Prostate gland (tissue), 2 donors: ENCODE measurements at regions not wholly inside any gene's neighbourhood (a gene's known extent, or its start where the extent isn't known, plus 50 kb on each side); places are given as distances from the start of the nearest gene placed in this dataset.

ENCODE experiments used
- DNase-seq: peaks from one replicate; pipeline ENCODE4 v3.0.0-alpha.2; 2019; ENCODE audit warnings: low spot score
- H3K27ac ChIP-seq, 2 donors: fragments of 200-600 bp; sonication (generic); 2 replicates each; pipeline ENCODE4 v1.5.1; 2017 to 2019
- H3K27me3 ChIP-seq: fragments of 200-600 bp; sonication (generic); replicated peaks from 2 replicates; pipeline ENCODE4 v1.5.1; 2019; ENCODE audit not compliant: insufficient read depth
- H3K36me3 ChIP-seq, 2 donors: fragments of 200-600 bp; sonication (generic); 1 replicate in 1 of 2; 2 replicates in 1 of 2; pipeline versions ENCODE4 v1.5.1 to v1.8.1; 2017 to 2019
- H3K4me1 ChIP-seq: fragments of 200-600 bp; sonication (generic); replicated peaks from 2 replicates; pipeline ENCODE4 v1.5.1; 2019
- H3K4me3 ChIP-seq, 2 donors: fragments of 200-600 bp; sonication (generic); 2 replicates each; pipeline ENCODE4 v1.5.1; 2017 to 2019
- H3K9me3 ChIP-seq: fragments of 200-600 bp; sonication (generic); 2 replicates; pipeline ENCODE4 v1.5.1; 2017
- POLR2A ChIP-seq: fragments of 450-650 bp; IDR thresholded peaks from one replicate; pipeline ENCODE4 v1.6.1; 2016; ENCODE audit warnings: antibody characterized with exemption, mild to moderate bottlenecking
- POLR2AphosphoS5 ChIP-seq: sonication (generic); formaldehyde crosslinking; IDR thresholded peaks from one replicate; pipeline ENCODE4 v1.6.1; 2017; ENCODE audit warnings: antibody characterized with exemption
- WGBS: methylation state at CpG from one replicate; pipeline ENCODE4 v1.1.5; 2018; 5-methylcytosine and 5-hydroxymethylcytosine counted together
- intact Hi-C: fragments of 100-400 bp; cut with DNase I; formaldehyde crosslinking; loops from one replicate; pipeline ENCODE4 v1.14.2; 2022
- TF ChIP-seq, protein P1 (sequence below), 4 experiments: fragments of 200-600 bp in 2 of 4; fragments of 450-650 bp in 2 of 4; sonication (generic) in 2 of 4; IDR thresholded peaks; 1 replicate in 3 of 4; 2 replicates in 1 of 4; pipeline ENCODE4 v1.5.1; 2016 to 2019; ENCODE audit warnings: antibody characterized with exemption in 4 of 4, mild to moderate bottlenecking in 2 of 4, moderate library complexity in 2 of 4

DNA sequence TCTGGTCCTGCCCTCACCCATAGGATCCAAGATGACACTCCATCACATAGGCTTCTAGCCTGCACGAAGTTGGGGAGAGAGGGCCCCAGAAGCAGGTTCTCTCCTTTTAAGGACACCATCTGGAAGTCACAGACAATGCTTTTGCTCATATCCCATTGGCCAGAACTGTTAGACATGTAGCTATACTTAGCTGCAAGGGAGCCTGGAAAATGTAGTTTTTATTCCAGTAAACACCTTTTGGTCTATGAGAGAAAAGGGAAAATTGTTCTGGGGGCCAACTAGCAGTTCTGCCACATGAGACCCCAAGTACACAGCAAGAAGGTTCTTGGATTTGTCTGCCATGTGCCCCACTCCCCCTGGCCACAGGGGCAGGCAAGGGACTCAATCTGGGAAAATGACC, 206.1 kb downstream of the ZFP36L2 start:
- Histone ChIP-seq H3K4me1 (no peaks in the 10 kb centered on the region), H3K4me3 (no peak overlapping the region), H3K9me3 (no peaks in the 10 kb centered on the region), H3K27me3 (no peaks in the 10 kb centered on the region), H3K27ac (no peak overlapping the region), H3K36me3 (no peaks in the 10 kb centered on the region)
- intact Hi-C loops, result loop anchor here (5.0 kb wide), 2 partner anchors 43 to 467 kb away; no protein-coding TSS in a partner anchor
- TF ChIP-seq POLR2A, result no peak
- TF ChIP-seq, protein P1, sequence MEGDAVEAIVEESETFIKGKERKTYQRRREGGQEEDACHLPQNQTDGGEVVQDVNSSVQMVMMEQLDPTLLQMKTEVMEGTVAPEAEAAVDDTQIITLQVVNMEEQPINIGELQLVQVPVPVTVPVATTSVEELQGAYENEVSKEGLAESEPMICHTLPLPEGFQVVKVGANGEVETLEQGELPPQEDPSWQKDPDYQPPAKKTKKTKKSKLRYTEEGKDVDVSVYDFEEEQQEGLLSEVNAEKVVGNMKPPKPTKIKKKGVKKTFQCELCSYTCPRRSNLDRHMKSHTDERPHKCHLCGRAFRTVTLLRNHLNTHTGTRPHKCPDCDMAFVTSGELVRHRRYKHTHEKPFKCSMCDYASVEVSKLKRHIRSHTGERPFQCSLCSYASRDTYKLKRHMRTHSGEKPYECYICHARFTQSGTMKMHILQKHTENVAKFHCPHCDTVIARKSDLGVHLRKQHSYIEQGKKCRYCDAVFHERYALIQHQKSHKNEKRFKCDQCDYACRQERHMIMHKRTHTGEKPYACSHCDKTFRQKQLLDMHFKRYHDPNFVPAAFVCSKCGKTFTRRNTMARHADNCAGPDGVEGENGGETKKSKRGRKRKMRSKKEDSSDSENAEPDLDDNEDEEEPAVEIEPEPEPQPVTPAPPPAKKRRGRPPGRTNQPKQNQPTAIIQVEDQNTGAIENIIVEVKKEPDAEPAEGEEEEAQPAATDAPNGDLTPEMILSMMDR (IDR thresholded peaks at IDR 0.05), result no peak
- no peak for TF ChIP-seq POLR2AphosphoS5
- WGBS, result 83% methylated on average over 1 of the region's 1 CpG
- DNase-seq, result no peak

DNA sequence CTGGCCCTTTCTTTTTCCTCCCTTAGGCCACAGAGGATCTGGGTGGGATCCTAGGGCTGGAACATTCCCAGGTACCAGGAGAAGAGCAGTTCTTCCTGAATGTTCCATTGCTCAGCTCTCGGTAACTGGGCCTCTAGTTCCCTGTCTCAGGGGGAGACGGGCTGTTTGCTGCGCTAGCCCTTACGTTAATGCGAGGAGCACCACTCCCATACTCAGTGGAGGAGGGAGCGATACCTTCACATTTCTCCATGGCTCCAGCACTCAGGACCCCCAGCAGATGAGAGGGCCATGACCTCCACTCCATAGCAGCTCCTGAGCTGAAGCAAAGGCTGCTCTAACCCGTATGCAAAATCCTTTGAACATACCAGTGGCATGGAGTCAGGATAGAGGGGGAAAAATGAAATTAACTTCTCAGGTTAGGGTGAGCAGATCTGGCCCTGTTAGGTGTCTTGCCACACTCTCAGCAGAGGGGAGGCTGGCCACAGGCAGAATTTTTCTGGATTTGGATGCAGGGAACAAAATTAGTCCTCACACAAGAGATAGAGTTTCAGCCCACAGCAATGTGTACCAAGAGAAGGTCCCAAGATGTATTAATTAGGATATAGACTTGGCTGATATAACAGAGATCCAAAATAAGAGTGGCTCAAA, 206.7 kb downstream of the ZFP36L2 start:
- H3K27ac ChIP-seq, result no peak overlapping the region
- no peaks in the 10 kb centered on the region for H3K36me3 ChIP-seq
- no peaks in the 10 kb centered on the region for H3K4me1 ChIP-seq
- TF ChIP-seq, protein P1 (IDR thresholded peaks at IDR 0.05), result no peak
- TF ChIP-seq POLR2AphosphoS5 (no peak), POLR2A (no peak)
- WGBS, result 93% methylated on average over 7 of the region's 7 CpGs
- intact Hi-C loops, result loop anchor here (5.0 kb wide), 2 partner anchors 42 to 468 kb away; no protein-coding TSS in a partner anchor
- no peaks in the 10 kb centered on the region for H3K27me3 ChIP-seq
- no peak for DNase-seq
- no peaks in the 10 kb centered on the region for H3K9me3 ChIP-seq
- no peak overlapping the region for H3K4me3 ChIP-seq

DNA sequence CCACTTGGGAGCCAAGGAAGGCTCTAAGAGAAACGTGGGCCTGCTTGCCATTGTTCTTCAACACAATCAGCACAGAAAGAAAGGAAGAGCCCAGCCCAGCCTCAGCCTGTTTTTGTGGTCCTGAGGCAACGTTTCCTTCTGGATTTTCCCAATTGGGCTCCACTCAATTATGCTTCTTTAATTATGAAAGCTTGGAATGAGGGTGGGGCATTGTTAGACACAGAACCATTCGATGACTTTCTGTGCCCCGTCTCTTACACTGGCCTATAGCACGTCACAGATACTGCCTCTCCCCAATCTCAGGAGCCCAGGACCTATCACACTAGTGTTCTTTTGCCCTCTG, 207.4 kb downstream of the ZFP36L2 start:
- no peaks in the 10 kb centered on the region for H3K27me3 ChIP-seq
- TF ChIP-seq, protein P1 (IDR thresholded peaks at IDR 0.05), result no peak
- TF ChIP-seq POLR2A, result no peak
- TF ChIP-seq POLR2AphosphoS5, result no peak
- no peak for DNase-seq
- no peak overlapping the region for H3K27ac ChIP-seq
- H3K9me3 ChIP-seq, result no peaks in the 10 kb centered on the region
- H3K36me3 ChIP-seq, result no peaks in the 10 kb centered on the region
- intact Hi-C loops, result no loop called here
- H3K4me1 ChIP-seq, result no peaks in the 10 kb centered on the region
- WGBS, result 84% methylated on average over 5 of the region's 5 CpGs
- no peak overlapping the region for H3K4me3 ChIP-seq

DNA sequence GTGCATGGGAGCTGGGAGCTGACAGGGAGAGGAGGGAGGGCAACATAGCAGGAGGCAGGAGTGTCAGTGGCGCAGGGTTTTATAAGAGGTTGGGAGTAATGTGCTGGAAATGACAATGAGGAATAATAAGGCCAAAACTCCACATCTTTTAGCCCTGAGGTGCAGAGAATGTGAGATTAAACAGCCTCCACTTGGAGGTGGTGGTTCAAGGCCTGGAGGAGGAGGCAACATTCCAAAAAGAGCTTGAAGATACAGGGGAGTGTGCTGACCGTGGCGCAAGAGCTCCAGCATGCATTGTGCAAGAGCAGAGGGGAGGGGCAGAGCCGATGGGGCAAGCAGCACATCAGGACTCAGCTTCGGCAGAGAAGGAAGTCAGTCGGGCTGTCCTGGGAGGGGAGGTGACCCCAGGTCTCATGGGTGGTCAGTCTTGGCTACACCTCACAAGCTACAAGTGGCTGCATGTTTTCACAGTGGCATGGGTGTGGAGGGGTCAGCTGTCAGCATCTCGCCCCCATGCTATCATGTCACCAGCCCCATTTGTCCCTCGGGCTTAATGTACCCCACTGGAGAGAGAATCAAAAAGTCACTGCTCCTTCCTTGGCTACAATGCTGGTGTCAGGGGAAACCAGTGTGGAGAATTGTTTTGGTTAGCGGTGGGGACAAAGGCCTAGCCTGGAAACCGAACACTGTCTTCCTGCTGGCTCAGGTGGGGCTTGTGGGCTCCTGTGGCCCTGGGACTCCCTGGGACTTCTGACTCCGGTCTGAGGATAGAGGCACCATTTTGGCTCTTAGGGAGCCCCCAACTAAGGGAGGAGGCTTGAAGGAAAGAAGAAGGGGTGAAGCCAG, 208.0 kb downstream of the ZFP36L2 start:
- peak; percentile 39 for DNase-seq
- no peak overlapping the region for H3K4me3 ChIP-seq
- TF ChIP-seq POLR2AphosphoS5 (peak; percentile 49), POLR2A (no peak)
- intact Hi-C loops, result no loop called here
- WGBS, result 71% methylated on average over 11 of the region's 11 CpGs
- no peaks in the 10 kb centered on the region for H3K36me3 ChIP-seq
- peaks cover 2% of the 10 kb centered on the region for H3K4me1 ChIP-seq
- H3K27me3 ChIP-seq, result no peaks in the 10 kb centered on the region
- H3K9me3 ChIP-seq, result no peaks in the 10 kb centered on the region
- no peak overlapping the region for H3K27ac ChIP-seq

DNA sequence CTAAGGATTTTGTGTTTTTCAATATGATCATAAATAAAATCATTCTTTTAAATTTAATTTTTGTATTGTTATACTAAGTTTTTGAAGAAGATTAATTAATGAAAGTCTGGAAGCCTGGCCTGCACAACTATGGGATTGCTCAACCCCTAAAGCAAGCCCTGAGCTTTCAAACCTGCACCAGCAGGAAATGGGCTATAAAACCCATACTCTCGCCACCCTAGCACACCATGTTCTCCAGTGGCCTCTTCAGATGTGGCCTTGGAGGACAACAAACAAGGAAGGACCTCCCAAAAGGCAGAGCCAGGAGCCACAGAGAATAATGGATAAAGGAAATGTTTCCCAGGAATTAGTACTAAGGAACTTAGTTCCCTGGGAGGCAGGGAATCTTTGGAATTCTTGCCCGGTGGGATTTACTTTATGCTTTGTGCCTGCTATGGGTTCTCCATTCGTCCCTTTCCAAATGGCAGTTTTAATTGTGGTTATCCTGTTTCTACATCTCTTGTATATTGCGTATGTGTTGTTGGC, 212.5 kb downstream of the ZFP36L2 start:
- no peaks in the 10 kb centered on the region for H3K9me3 ChIP-seq
- intact Hi-C loops, result no loop called here
- TF ChIP-seq, protein P1 (IDR thresholded peaks at IDR 0.05), result no peak
- TF ChIP-seq POLR2AphosphoS5, result peak; percentile 42
- TF ChIP-seq POLR2A, result no peak
- DNase-seq, result no peak
- peaks cover 2% of the 10 kb centered on the region for H3K4me1 ChIP-seq
- no peaks in the 10 kb centered on the region for H3K27me3 ChIP-seq
- no peak overlapping the region for H3K27ac ChIP-seq
- H3K36me3 ChIP-seq, result no peaks in the 10 kb centered on the region
- WGBS, result 76% methylated on average over 4 of the region's 4 CpGs
- H3K4me3 ChIP-seq, result no peak overlapping the region
